GM19438 (cell line): ENCODE measurements at regions not wholly inside any gene's neighbourhood (a gene's known extent, or its start where the extent isn't known, plus 50 kb on each side); places are given as distances from the start of the nearest gene placed in this dataset.
"Not testable (repeated sequence)": the region's sequence is repeated elsewhere in the genome, so short reads cannot be mapped to it uniquely, and the experiment has no call there.

ENCODE experiments used
- ATAC-seq: cut with Tn5 transposase; IDR thresholded peaks from one replicate; pipeline ENCODE4 v1.9.1; 2021; ENCODE audit warnings: low read depth; ENCODE audit not compliant: unreplicated experiment

- ATAC-seq = no peak
These were observed 156.4 kb upstream of the KYNU start for GRCh38 chr2:142721015-142721414.

GRCh38 chr2:142718576-142719155, 158.8 kb upstream of the KYNU start:
- no peak for ATAC-seq

- ATAC-seq = no peak
These were observed 160.8 kb upstream of the KYNU start for GRCh38 chr2:142716463-142717242.

- no peak for ATAC-seq
These were observed 162.9 kb upstream of the KYNU start for GRCh38 chr2:142714600-142714999.

GRCh38 chr2:142710336-142710735, 167.1 kb upstream of the KYNU start:
- ATAC-seq = no peak

GRCh38 chr2:142707318-142707717, 170.1 kb upstream of the KYNU start:
- ATAC-seq = no peak

- not testable (repeated sequence) for ATAC-seq
These were observed 175.1 kb upstream of the KYNU start for GRCh38 chr2:142702397-142702796.

GRCh38 chr2:142695350-142696257, 181.9 kb upstream of the KYNU start:
- not testable (repeated sequence) for ATAC-seq

GRCh38 chr2:142694282-142694681, 183.2 kb upstream of the KYNU start:
- ATAC-seq = no peak

- no peak for ATAC-seq
These were observed 184.1 kb upstream of the KYNU start for GRCh38 chr2:142693171-142693950.

GRCh38 chr2:142688856-142689605, 188.4 kb upstream of the KYNU start:
- ATAC-seq = no peak

GRCh38 chr2:142687509-142687908, 190.0 kb upstream of the KYNU start:
- no peak for ATAC-seq

- no peak for ATAC-seq
These were observed 190.4 kb upstream of the KYNU start for GRCh38 chr2:142687075-142687474.

GRCh38 chr2:142684667-142685066, 192.8 kb upstream of the KYNU start:
- no peak for ATAC-seq

GRCh38 chr2:142682528-142682927, 194.9 kb upstream of the KYNU start:
- ATAC-seq = no peak

GRCh38 chr2:142681952-142682351, 195.5 kb upstream of the KYNU start:
- ATAC-seq = no peak

- no peak for ATAC-seq
These were observed 199.3 kb upstream of the KYNU start for GRCh38 chr2:142678164-142678563.

- no peak for ATAC-seq
These were observed 202.1 kb upstream of the KYNU start for GRCh38 chr2:142675398-142675797.

GRCh38 chr2:142673836-142674235, 203.6 kb upstream of the KYNU start:
- no peak for ATAC-seq

- no peak for ATAC-seq
These were observed 204.8 kb upstream of the KYNU start for GRCh38 chr2:142672698-142673097.
